ENCODE measurements at regions not wholly inside any gene's neighbourhood (a gene's known extent, or its start where the extent isn't known, plus 50 kb on each side); places are given as distances from the start of the nearest gene placed in this dataset.
A peak's percentile ranks its signal among the peaks of the same experiment; 100 is the strongest.
"Not testable (repeated sequence)": the region's sequence is repeated elsewhere in the genome, so short reads cannot be mapped to it uniquely, and the experiment has no call there.

DNA sequence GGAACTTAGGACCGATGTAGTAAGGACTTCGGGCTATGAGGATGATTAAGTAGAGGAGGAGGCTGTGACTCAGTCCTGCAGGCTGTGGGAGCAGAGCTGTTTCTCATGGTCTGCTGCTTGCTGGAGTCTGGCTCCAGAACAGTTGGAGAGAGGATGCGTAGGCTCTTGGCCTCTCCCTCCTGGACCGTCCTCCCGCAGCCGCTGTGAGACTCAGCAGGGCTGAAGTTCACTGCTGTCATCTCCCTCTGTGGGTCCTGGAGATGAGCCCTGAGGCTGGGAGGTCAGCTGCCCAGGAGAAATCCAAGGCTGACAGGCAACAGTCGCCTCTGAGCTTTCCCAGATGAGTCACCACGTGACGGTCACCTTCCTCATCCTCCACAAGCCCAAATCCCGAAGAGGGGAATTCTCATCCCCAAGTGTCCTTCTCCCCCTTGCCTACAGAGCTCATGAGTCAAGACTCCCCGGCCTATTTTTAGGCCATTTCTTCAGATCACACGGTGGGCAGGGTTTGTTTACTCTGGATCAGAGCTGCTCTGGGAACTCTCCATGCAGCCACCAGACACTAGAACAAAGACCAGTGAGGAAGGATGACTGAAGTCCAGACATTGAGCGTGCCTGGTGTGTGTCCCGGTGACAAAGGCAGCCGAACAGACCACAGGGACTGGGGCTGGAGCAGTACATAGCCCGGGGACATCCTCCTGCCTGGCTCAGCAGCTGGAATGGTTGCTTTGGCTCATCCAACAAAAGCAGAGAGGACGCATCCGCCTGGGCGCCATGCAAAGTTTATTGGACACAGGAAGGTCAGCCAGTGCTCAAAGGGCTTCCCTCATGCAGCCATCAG is 137.3 kb upstream of the ZNF469 start:
- peaks cover 44% of the 10 kb centered on the region for H3K4me1 ChIP-seq (ENCODE audit: control insufficient read depth, insufficient read depth, low read length, unreplicated experiment)
- not testable (repeated sequence) for H3K27me3 ChIP-seq (ENCODE audit: insufficient read depth, low read length); H2AFZ ChIP-seq (ENCODE audit: low read length, unreplicated experiment); H3K79me2 ChIP-seq (ENCODE audit: control insufficient read depth, insufficient read depth, low read length, unreplicated experiment); H3K36me3 ChIP-seq (ENCODE audit: insufficient read depth, low read length)
- H3K27ac ChIP-seq (ENCODE audit: low read depth, low read length), result peak overlapping the region; percentile 95
- H3K4me3 ChIP-seq (ENCODE audit: low read depth, low read length), result peak overlapping the region; percentile 23; the same call in 1 of the 2 replicates

GRCh38 chr16:88246955-88247582 is 135.7 kb upstream of the ZNF469 start:
- not testable (repeated sequence) for H3K79me2 ChIP-seq (ENCODE audit: control insufficient read depth, insufficient read depth, low read length, unreplicated experiment); H3K27me3 ChIP-seq (ENCODE audit: insufficient read depth, low read length); H3K4me3 ChIP-seq (ENCODE audit: low read depth, low read length); H3K36me3 ChIP-seq (ENCODE audit: insufficient read depth, low read length); H2AFZ ChIP-seq (ENCODE audit: low read length, unreplicated experiment)
- H3K27ac ChIP-seq (ENCODE audit: low read depth, low read length), result peak overlapping the region; percentile 95; the same call in 1 of the 2 replicates
- H3K4me1 ChIP-seq (ENCODE audit: control insufficient read depth, insufficient read depth, low read length, unreplicated experiment), result peaks cover 32% of the 10 kb centered on the region

DNA sequence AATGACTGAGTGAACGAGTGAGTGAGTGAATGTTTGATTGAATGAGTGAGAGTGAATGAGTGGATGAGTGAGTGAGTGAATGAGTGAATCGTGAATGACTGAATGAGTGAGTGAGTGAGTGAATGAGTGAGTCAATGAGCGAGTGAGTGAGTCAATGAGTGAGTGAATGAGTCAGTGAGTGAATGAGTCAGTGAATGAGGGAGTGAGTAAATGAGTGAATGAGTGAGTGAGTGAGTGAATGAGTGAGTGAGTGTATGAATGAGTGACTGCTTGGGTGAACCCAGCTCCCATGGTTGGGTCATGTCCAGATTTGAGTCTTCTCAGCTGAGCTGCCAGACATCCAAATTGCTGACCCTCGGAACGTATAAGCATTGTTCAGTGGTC is 135.2 kb upstream of the ZNF469 start:
- not testable (repeated sequence) for H2AFZ ChIP-seq (ENCODE audit: low read length, unreplicated experiment); H3K79me2 ChIP-seq (ENCODE audit: control insufficient read depth, insufficient read depth, low read length, unreplicated experiment); H3K4me3 ChIP-seq (ENCODE audit: low read depth, low read length); H3K36me3 ChIP-seq (ENCODE audit: insufficient read depth, low read length); H3K27me3 ChIP-seq (ENCODE audit: insufficient read depth, low read length)
- Histone ChIP-seq H3K4me1 (ENCODE audit: control insufficient read depth, insufficient read depth, low read length, unreplicated experiment) (peaks cover 28% of the 10 kb centered on the region), H3K27ac (ENCODE audit: low read depth, low read length) (0 out of 2 replicates have a peak overlapping the region, but pooled peaks have one; percentile 95)

GRCh38 chr16:88248761-88249160 is 134.0 kb upstream of the ZNF469 start:
- H3K4me3 ChIP-seq (ENCODE audit: low read depth, low read length); H3K27me3 ChIP-seq (ENCODE audit: insufficient read depth, low read length); H3K36me3 ChIP-seq (ENCODE audit: insufficient read depth, low read length); H2AFZ ChIP-seq (ENCODE audit: low read length, unreplicated experiment); H3K79me2 ChIP-seq (ENCODE audit: control insufficient read depth, insufficient read depth, low read length, unreplicated experiment); H3K27ac ChIP-seq (ENCODE audit: low read depth, low read length): not testable (repeated sequence)
- peaks cover 19% of the 10 kb centered on the region for H3K4me1 ChIP-seq (ENCODE audit: control insufficient read depth, insufficient read depth, low read length, unreplicated experiment)

GRCh38 chr16:88250381-88250780 is 132.4 kb upstream of the ZNF469 start:
- not testable (repeated sequence) for H3K27ac ChIP-seq (ENCODE audit: low read depth, low read length); H2AFZ ChIP-seq (ENCODE audit: low read length, unreplicated experiment); H3K27me3 ChIP-seq (ENCODE audit: insufficient read depth, low read length); H3K36me3 ChIP-seq (ENCODE audit: insufficient read depth, low read length); H3K4me3 ChIP-seq (ENCODE audit: low read depth, low read length); H3K4me1 ChIP-seq (ENCODE audit: control insufficient read depth, insufficient read depth, low read length, unreplicated experiment); H3K79me2 ChIP-seq (ENCODE audit: control insufficient read depth, insufficient read depth, low read length, unreplicated experiment)

DNA sequence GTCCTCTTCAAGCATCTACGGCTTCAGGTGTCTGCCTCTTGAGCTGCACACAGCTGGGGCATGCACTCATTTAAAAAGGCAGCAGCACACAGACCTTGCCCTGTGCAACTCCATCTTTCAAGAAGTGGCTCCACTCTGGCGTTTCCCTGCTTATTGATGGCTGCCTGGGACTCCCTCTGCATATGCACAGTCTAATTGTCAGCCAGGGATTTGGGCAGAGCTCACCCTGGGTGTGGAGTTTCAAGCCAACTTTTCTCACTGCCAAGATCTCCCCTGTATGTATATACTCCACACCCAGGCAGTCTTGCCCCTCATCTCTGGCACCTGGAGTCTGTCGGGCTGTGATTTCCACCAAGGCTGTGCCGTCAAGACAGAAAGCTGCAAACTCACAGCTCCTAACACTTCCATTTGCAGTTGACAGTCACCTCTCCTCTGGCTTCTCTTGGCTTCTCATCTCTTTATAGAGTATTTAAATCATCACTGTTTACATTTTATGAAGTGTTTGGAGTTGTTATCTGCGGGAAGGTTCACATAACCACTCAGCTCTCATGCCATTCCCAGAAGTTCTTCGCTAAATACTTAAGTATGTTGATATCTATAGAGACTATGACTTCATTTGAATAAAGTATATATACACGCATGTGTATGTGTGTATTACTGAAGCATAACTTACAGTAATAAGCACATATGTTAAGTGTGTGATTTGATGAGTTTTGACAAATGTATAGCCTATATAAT is 130.5 kb upstream of the ZNF469 start:
- not testable (repeated sequence) for H3K4me3 ChIP-seq (ENCODE audit: low read depth, low read length); H3K79me2 ChIP-seq (ENCODE audit: control insufficient read depth, insufficient read depth, low read length, unreplicated experiment); H2AFZ ChIP-seq (ENCODE audit: low read length, unreplicated experiment); H3K36me3 ChIP-seq (ENCODE audit: insufficient read depth, low read length); H3K4me1 ChIP-seq (ENCODE audit: control insufficient read depth, insufficient read depth, low read length, unreplicated experiment); H3K27ac ChIP-seq (ENCODE audit: low read depth, low read length); H3K27me3 ChIP-seq (ENCODE audit: insufficient read depth, low read length)

DNA sequence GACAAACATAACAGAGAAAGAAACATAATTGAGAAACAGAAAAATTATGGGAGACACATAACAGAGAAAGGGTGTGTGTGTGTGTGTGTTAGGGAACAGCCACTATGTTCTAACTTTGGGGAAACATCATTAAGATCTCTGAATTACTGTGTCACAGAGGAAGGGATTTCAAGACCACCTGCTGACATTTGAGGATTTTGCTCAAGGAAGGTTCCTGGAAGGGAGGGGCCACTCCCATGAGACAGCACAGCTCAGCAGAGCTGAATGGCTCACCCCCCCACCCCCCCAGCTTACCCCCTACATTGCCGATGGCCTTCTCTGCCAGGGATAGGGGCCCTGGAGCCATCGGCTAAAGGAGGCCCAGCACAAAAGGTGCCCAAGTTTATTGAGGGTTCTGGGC is 124.6 kb upstream of the ZNF469 start:
- H3K4me3 ChIP-seq (ENCODE audit: low read depth, low read length); H3K27me3 ChIP-seq (ENCODE audit: insufficient read depth, low read length); H3K27ac ChIP-seq (ENCODE audit: low read depth, low read length); H3K79me2 ChIP-seq (ENCODE audit: control insufficient read depth, insufficient read depth, low read length, unreplicated experiment); H3K36me3 ChIP-seq (ENCODE audit: insufficient read depth, low read length); H3K4me1 ChIP-seq (ENCODE audit: control insufficient read depth, insufficient read depth, low read length, unreplicated experiment); H2AFZ ChIP-seq (ENCODE audit: low read length, unreplicated experiment): not testable (repeated sequence)

DNA sequence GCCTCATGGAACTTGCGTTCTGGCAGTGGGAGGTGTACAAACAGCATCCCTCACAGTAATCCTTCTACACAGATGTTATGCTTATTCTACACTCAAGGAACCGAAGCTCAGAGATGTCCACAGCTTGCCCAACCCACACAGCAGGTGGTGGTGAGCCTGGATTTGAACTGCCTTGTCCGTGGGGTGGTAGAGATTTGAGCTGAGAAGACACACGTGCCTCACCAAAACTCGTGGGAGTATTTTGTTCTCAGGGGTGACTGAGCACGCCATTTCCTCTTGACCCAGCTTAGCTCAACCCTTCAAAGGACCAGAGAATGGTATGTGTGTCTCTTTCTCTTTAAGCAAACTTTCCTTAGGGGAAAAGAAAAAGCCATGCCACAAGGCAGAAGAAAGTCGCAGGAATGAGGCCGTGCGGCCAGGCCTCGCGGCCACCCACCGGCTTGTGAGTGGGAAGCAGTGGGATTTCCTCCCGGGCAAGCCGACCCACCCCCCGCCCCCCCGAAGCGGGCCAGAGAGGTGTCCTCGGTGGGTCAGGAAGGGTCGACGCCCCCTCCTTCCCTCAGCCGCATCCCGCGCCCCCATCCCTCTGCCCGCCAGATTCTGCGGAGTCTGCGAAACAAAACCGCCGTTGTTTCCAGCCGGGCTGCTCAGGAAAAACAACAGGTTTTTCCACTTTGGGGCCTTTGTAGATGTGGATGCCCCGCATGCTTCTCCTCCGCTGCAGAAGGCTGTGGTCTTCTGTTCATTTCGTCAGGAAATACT is 123.8 kb upstream of the ZNF469 start:
- not testable (repeated sequence) for H3K27ac ChIP-seq (ENCODE audit: low read depth, low read length); H3K4me1 ChIP-seq (ENCODE audit: control insufficient read depth, insufficient read depth, low read length, unreplicated experiment); H2AFZ ChIP-seq (ENCODE audit: low read length, unreplicated experiment); H3K79me2 ChIP-seq (ENCODE audit: control insufficient read depth, insufficient read depth, low read length, unreplicated experiment); H3K4me3 ChIP-seq (ENCODE audit: low read depth, low read length); H3K36me3 ChIP-seq (ENCODE audit: insufficient read depth, low read length); H3K27me3 ChIP-seq (ENCODE audit: insufficient read depth, low read length)

GRCh38 chr16:88259538-88259937 is 123.2 kb upstream of the ZNF469 start:
- H3K27ac ChIP-seq (ENCODE audit: low read depth, low read length); H3K27me3 ChIP-seq (ENCODE audit: insufficient read depth, low read length); H3K36me3 ChIP-seq (ENCODE audit: insufficient read depth, low read length); H3K4me3 ChIP-seq (ENCODE audit: low read depth, low read length); H2AFZ ChIP-seq (ENCODE audit: low read length, unreplicated experiment); H3K79me2 ChIP-seq (ENCODE audit: control insufficient read depth, insufficient read depth, low read length, unreplicated experiment); H3K4me1 ChIP-seq (ENCODE audit: control insufficient read depth, insufficient read depth, low read length, unreplicated experiment): not testable (repeated sequence)

DNA sequence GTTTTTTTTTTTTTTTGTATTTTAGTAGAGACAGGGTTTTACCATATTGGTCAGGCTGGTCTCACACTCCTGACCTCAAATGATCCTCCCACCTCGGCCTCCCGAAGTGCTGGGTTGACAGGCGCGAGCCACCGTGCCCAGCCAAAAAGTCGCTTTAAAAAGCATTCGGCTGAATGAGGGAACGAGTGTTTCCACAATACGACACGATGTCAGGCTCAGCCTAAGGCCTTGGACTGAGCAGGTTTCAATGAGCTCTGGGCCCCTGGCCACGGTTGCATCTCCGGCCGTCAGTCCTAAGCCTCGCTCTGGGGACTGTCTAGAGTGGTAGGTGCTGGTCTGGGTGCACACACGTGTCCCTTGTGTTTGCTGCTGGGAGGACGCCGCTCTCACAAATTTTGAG is 122.6 kb upstream of the ZNF469 start:
- H3K36me3 ChIP-seq (ENCODE audit: insufficient read depth, low read length); H2AFZ ChIP-seq (ENCODE audit: low read length, unreplicated experiment); H3K27me3 ChIP-seq (ENCODE audit: insufficient read depth, low read length); H3K79me2 ChIP-seq (ENCODE audit: control insufficient read depth, insufficient read depth, low read length, unreplicated experiment); H3K4me3 ChIP-seq (ENCODE audit: low read depth, low read length); H3K4me1 ChIP-seq (ENCODE audit: control insufficient read depth, insufficient read depth, low read length, unreplicated experiment); H3K27ac ChIP-seq (ENCODE audit: low read depth, low read length): not testable (repeated sequence)
